ENCODE measurements at regions not wholly inside any gene's neighbourhood (a gene's known extent, or its start where the extent isn't known, plus 50 kb on each side); places are given as distances from the start of the nearest gene placed in this dataset.

DNA sequence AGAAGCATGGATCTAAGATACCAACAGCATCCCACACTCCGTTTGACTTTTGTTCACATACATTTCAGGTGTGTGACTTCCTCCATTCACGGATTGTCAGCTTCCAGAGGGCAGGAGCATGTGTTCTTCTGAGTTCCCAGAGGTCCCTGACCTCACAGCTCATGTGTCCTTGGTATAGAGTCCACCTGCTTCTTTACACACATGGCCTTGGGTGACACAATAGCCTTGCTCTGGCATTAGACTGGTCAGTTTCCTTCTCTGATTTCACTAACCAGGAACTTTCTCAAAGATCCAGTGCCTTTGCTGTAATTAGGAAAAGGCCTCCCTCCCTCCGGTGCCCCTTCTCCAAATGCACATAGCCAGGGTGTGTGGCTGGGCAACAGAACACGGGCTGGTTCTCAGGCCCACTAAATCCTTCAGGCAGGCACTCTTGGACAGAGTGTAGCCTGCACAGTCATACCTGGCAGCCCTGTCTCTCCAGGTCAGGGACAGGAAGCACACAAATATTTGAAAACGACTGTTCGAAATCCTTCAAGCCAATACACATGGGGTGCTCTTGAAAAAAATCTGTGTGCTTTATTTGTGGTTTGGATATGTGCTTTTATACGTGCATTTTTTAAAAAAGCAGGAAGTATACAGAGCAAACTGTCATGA, 81.1 kb downstream of the TRIM42 start:
- Histone ChIP-seq H3K4me2 (ENCODE audit: insufficient read depth, low read length) (no peak overlapping the region), H3K36me3 (ENCODE audit: insufficient read depth, low read length) (no peaks in the 10 kb centered on the region), H3K27me3 (ENCODE audit: insufficient read depth, low read length) (no peaks in the 10 kb centered on the region), H2AFZ (ENCODE audit: low read length) (no peak overlapping the region), H3K4me1 (ENCODE audit: insufficient read depth, low read length) (no peaks in the 10 kb centered on the region), H3K27ac (ENCODE audit: low read depth, low read length) (no peak overlapping the region), H3K79me2 (ENCODE audit: insufficient read depth, low read length) (no peaks in the 10 kb centered on the region), H3K4me3 (ENCODE audit: insufficient read depth, low read length) (no peak overlapping the region), H4K20me1 (ENCODE audit: insufficient read depth, low read length) (no peaks in the 10 kb centered on the region), H3K9me3 (ENCODE audit: low read depth, low read length) (no peaks in the 10 kb centered on the region)
- TF ChIP-seq, protein P1, sequence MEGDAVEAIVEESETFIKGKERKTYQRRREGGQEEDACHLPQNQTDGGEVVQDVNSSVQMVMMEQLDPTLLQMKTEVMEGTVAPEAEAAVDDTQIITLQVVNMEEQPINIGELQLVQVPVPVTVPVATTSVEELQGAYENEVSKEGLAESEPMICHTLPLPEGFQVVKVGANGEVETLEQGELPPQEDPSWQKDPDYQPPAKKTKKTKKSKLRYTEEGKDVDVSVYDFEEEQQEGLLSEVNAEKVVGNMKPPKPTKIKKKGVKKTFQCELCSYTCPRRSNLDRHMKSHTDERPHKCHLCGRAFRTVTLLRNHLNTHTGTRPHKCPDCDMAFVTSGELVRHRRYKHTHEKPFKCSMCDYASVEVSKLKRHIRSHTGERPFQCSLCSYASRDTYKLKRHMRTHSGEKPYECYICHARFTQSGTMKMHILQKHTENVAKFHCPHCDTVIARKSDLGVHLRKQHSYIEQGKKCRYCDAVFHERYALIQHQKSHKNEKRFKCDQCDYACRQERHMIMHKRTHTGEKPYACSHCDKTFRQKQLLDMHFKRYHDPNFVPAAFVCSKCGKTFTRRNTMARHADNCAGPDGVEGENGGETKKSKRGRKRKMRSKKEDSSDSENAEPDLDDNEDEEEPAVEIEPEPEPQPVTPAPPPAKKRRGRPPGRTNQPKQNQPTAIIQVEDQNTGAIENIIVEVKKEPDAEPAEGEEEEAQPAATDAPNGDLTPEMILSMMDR (IDR thresholded peaks at IDR 0.05; ENCODE audit: extremely low read depth, low read depth, low read length): no peak
- no peak for DNase-seq (ENCODE audit: insufficient read length, low spot score, missing footprints)

DNA sequence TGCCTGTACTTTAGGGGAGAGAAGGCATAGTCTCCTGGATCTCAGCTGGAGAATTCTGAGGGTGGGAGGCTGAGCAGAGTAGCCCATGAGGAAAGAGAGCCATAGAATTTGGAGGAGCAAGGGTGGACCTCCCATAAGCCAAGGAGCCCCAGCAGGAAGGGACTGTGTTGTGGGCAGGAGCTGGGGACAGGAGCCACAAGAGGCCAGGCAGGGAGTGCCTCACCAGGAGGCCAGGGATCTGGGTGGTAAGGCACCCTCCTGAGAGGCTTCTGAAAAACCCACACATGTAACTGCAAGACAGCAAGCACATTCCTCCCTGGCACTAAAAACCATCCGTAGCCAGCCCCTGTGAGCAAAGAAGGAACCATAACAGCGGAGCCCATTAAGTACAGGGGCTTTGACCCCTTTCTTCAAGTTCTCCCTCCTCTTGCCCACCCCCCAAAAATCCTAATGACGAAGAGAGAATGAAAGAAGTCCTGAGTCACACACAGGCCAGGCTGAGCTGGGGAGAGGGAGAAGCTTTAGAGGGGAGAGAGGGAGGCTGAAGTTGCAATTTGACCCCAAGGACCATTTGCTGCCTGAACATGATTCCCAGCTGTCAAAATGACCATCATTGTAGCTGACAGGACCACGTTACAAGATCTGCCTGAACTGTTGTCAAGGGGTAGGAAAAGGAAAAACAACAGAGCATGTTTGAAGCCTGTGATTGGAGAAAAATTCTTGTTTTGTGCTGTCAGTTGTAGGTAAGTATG, 82.6 kb downstream of the TRIM42 start:
- H3K36me3 ChIP-seq (ENCODE audit: insufficient read depth, low read length): no peaks in the 10 kb centered on the region
- no peak overlapping the region for H3K4me3 ChIP-seq (ENCODE audit: insufficient read depth, low read length)
- H3K27me3 ChIP-seq (ENCODE audit: insufficient read depth, low read length): no peaks in the 10 kb centered on the region
- no peak for DNase-seq (ENCODE audit: insufficient read length, low spot score, missing footprints)
- TF ChIP-seq, protein P1 (IDR thresholded peaks at IDR 0.05; ENCODE audit: extremely low read depth, low read depth, low read length): no peak
- H4K20me1 ChIP-seq (ENCODE audit: insufficient read depth, low read length): no peaks in the 10 kb centered on the region
- H3K9me3 ChIP-seq (ENCODE audit: low read depth, low read length): no peaks in the 10 kb centered on the region
- no peak overlapping the region for H3K27ac ChIP-seq (ENCODE audit: low read depth, low read length)
- H3K4me2 ChIP-seq (ENCODE audit: insufficient read depth, low read length): no peak overlapping the region
- no peaks in the 10 kb centered on the region for H3K4me1 ChIP-seq (ENCODE audit: insufficient read depth, low read length)
- no peak overlapping the region for H2AFZ ChIP-seq (ENCODE audit: low read length)
- no peaks in the 10 kb centered on the region for H3K79me2 ChIP-seq (ENCODE audit: insufficient read depth, low read length)

DNA sequence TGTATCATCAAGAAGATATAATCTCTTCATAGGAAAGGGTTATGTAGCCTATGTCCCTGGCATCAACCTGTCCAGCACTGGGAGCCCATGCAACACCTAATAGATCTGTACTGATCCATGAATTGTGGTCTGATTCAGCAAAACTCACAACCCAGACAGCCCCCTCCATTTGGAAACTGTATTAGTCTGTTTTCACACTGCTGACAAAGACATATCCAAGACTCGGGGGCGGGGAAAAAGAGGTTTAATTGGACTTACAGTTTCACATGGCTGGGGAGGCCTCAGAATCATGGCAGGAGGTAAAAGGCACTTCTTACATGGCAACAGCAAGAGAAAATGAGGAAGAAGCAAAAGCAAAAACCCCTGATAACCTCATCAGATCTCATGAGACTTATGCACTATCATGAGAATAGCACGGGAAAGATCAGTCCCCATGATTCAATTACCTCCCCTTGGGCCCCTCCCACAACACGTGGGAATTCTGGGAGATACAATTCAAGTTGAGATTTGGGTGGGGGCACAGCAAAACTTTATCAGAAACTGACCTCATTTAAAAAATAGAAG, 83.3 kb downstream of the TRIM42 start:
- H2AFZ ChIP-seq (ENCODE audit: low read length): no peak overlapping the region

More for the DNA sequence above, 83.3 kb downstream of the TRIM42 start:
- H3K4me2 ChIP-seq (ENCODE audit: insufficient read depth, low read length): no peak overlapping the region
- no peaks in the 10 kb centered on the region for H4K20me1 ChIP-seq (ENCODE audit: insufficient read depth, low read length)
- H3K27me3 ChIP-seq (ENCODE audit: insufficient read depth, low read length): no peaks in the 10 kb centered on the region
- no peaks in the 10 kb centered on the region for H3K79me2 ChIP-seq (ENCODE audit: insufficient read depth, low read length)
- no peaks in the 10 kb centered on the region for H3K9me3 ChIP-seq (ENCODE audit: low read depth, low read length)
- H3K27ac ChIP-seq (ENCODE audit: low read depth, low read length): no peak overlapping the region
- no peaks in the 10 kb centered on the region for H3K36me3 ChIP-seq (ENCODE audit: insufficient read depth, low read length)
- no peak overlapping the region for H3K4me3 ChIP-seq (ENCODE audit: insufficient read depth, low read length)
- no peak for DNase-seq (ENCODE audit: insufficient read length, low spot score, missing footprints)
- TF ChIP-seq, protein P1 (IDR thresholded peaks at IDR 0.05; ENCODE audit: extremely low read depth, low read depth, low read length): no peak
- H3K4me1 ChIP-seq (ENCODE audit: insufficient read depth, low read length): no peaks in the 10 kb centered on the region

Measured in osteoblast (primary cell).